Posterior vena cava (tissue), 2 donors: ENCODE measurements at regions not wholly inside any gene's neighbourhood (a gene's known extent, or its start where the extent isn't known, plus 50 kb on each side); places are given as distances from the start of the nearest gene placed in this dataset.
A peak's percentile ranks its signal among the peaks of the same experiment; 100 is the strongest.

Source experiments
- DNase-seq: peaks from one replicate; pipeline ENCODE4 v3.0.0-alpha.2; 2020; ENCODE audit warnings: low spot score
- intact Hi-C, 2 donors: fragments of 100-400 bp; cut with DNase I; formaldehyde crosslinking; loops; one replicate each; pipeline versions ENCODE4 v1.14.1 to v1.14.2; 2022 to 2023
- donor health status: DM: yes; HTN: yes; CAD: no.
- donor health status: DM: yes; HTN: yes; CAD: no.

DNA sequence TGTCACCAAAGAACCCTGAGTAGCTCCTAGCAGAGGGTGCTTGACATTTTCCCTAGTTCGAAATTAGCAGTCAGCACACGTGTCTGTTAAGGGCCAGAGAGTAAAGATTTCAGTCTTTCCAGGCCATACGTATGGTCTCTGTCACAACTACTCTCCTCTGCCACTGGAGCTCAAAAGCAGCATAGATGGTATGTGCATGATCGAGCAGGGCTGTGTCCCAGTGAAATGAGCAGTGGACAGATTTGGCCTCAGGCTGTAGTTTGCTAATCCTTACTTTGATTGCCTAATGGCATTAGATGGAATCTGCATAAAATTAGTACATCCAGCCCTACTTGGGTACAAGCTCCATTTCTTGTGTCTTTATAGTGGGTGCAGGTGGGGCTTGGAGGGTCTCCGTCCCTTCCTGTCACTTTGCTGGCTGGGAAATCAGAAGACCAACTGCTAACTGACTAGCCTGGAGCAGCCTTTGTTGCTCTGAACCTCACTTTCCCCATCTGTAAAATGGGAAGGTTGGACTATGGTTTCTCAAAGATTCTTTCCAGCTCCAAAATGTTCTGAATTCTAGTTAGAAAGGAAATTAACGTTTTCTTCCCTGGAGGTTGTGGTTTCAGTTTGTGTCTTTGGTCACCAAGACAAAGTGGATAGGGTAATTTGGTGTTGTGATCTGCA lies 108.5 kb downstream of the GLI2 start:
- intact Hi-C loops = no loop called here
- DNase-seq = no peak

GRCh38 chr2:120845277-120845676 lies 109.6 kb downstream of the GLI2 start:
- DNase-seq = peak; percentile 91
- intact Hi-C loops = loop anchor here in 1 of 2 donors (5.0 kb wide), 1 partner anchor 938 kb away; no protein-coding TSS in a partner anchor

DNA sequence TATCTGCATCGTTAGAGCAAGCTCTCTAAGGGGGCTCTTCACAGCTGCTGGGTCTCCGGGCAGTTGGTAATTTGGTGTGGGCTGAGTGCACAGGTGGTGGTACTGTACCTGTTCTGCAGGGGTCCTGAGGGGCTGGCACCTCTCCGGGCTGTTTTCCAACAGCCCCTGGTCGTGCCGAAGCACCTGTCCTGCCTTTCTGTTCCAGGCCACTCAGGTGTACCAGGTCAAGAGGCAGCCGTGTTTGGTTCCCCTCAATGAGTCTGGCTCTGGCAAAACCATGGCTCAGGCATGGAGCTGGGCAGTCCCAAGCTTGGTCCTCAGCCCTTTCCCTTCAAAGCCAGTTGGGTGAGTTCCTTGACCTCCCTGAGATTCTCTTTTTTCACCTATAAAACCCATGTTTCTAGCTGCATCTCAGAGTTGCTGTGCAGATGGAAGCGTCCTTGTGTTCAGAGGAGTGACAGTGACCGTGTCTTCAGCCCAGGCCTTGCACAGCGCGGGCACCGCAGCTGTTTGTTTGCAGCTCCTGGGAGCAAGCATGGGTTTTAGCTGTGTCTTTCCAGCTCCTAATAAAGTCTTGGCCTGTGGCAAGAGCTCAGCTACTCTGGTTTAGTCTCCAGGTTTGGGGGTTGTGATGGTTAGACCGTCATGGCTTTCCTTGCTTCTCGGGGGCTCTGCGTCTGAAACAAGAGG lies 110.9 kb downstream of the GLI2 start:
- intact Hi-C loops = loop anchor here in 1 of 2 donors (5.0 kb wide), 1 partner anchor 939 kb away; no protein-coding TSS in a partner anchor
- DNase-seq = peak; percentile 58

DNA sequence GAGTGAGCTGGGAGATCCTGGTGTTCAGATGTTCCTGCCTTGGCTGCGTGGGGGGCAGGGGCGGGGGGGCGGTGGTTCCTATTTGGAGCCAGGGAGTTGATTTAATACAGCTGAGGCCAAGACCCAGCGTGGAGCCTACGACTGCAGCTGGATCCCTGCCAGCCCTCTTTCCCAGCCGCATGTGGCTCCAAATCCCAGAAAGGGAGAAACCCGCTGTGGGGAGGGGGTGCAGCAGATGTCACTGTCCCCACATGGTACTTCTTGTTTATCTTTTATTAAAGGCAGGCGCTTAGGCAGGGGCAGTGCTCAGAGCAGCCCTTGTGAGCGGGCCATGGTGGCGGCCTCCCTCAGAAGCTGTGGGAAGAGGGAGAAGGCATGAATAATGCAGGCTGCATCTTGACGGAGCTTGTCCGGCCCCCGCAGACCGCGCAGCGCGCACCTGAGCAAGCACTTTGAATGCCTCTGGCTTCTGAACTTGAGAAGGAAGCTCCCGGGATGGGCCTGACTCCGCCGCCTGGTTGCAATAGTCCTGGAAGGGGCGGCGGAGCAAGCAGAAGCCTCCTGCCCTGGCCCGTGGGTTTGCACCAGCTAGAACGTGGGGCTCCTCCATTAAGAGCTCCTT lies 112.1 kb downstream of the GLI2 start:
- peak; percentile 80 for DNase-seq
- intact Hi-C loops = loop anchor here in 1 of 2 donors (5.0 kb wide), 1 partner anchor 941 kb away; no protein-coding TSS in a partner anchor

DNA sequence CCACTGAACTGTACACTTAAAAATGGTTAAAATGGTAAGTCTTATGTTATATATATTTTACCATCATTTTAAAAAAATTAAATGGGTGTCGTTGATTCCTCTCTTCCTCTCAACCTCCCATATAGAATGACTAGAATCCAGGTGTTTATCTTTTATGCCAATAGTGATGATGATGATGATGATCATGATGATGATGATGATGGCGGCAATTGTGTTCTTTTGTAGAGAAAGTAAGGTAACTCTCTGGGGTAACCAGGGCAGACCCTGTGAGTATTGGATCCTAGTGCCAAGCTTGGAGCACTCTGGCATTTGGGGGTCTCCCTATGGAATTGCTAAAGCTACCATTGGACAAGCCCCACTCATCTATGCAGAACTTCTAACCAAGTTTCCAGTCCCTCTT lies 113.6 kb downstream of the GLI2 start:
- no peak for DNase-seq
- intact Hi-C loops = loop anchor here in 1 of 2 donors (5.0 kb wide), 1 partner anchor 942 kb away; no protein-coding TSS in a partner anchor

- DNase-seq = no peak
- intact Hi-C loops = no loop called here
These were observed 114.9 kb downstream of the GLI2 start for GRCh38 chr2:120850551-120850950.

GRCh38 chr2:120851116-120851773 lies 115.6 kb downstream of the GLI2 start:
- peak; percentile 78 for DNase-seq
- intact Hi-C loops = no loop called here

DNA sequence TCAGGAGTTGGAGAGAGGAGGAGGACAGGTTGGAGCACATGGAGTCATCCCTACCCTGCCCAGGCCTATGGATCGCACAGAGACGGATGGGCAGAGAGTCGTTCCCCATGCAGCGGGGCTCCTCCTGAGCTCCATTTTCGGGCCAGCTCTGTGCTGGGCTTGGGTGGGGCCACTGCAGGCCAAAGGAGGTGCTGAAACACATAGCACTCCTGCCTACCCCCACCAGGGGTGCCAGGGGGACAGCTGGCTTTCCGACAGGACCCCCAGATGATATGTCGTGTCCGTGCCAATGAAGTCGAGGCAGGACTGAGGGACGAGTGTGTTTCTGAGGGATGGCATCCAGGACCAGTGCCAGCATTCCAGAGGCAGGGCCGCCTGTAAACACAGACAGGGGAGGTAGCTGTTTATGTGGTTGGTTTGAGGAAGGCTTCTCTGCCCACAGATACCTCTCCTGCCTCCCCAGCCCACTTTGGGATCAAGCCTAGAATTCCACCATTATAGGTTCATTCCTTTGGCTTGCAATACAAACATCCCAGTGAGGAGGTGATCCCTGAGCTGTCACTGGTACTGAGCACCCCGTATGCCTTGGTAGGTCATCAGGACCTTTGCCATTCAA lies 116.6 kb downstream of the GLI2 start:
- intact Hi-C loops = no loop called here
- DNase-seq = peak; percentile 78

GRCh38 chr2:120853306-120854013 lies 117.8 kb downstream of the GLI2 start:
- intact Hi-C loops = no loop called here
- peak; percentile 46 for DNase-seq

- intact Hi-C loops = no loop called here
- DNase-seq = peak; percentile 45
These were observed 118.4 kb downstream of the GLI2 start for GRCh38 chr2:120854014-120854620.

GRCh38 chr2:120854766-120855530 lies 119.3 kb downstream of the GLI2 start:
- intact Hi-C loops = no loop called here
- DNase-seq = peak; percentile 54

- intact Hi-C loops = no loop called here
- peak; percentile 73 for DNase-seq
These were observed 120.3 kb downstream of the GLI2 start for GRCh38 chr2:120855855-120856405.

DNA sequence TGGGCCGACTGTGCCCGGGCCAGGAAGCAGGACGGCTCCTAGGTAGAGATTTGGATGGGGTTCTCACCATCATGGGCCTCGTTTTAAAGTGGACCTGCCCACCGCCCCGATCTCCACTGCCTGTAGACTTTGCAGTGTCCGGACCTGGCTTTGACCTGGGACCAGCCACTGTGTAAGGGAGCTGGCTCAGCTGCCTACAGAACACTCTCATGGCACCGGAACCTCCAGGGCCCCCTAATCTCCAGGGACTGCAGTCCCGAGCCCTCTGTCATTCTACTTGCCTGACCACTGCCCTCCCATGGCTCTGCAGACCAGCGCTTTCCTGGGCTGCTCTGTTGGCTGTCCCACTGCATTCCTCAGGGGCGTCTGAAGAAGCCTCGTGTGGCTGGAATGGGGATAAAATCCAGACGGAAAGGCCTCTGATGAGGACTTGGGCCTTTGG lies 120.8 kb downstream of the GLI2 start:
- intact Hi-C loops = no loop called here
- DNase-seq = peak; percentile 79

GRCh38 chr2:120857422-120857821 lies 121.8 kb downstream of the GLI2 start:
- intact Hi-C loops = no loop called here
- no peak for DNase-seq

GRCh38 chr2:120857931-120858330 lies 122.3 kb downstream of the GLI2 start:
- intact Hi-C loops = no loop called here
- DNase-seq = no peak

DNA sequence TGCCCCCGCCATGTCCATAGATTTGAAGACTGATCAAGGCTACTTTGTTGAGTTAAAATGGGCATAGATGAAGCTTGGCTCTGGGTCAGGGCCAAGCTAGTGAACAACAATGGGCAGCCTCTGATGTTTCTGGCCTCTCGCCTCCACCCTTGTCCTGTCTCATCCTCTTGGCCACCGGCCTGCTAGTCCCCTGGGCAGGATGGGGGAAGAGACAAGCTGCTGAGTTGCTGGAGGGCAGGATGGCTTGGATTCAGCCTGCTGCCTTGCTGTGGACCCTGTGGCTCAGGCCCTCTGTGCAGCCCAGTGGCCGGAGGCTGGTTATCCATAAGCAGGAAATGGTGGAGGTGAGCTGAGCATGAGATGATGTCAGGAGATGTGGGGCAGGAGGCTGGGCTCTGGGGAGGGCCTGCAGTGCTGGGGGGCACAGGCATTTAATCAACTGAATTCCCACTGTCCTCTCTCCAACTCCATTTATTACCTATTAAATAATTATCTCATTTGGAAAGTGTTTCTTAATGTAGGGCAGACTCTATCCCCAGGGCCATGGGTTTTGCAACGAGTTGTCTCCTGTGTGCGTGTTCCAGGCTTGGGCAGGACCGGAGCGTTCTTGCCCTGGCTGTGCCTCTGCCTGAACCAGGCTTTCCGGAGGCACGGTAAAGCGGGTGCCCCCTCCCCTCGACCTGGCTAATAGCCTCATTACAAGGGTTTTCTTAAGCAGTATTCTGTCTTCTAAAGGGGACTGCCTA lies 122.9 kb downstream of the GLI2 start:
- intact Hi-C loops = no loop called here
- DNase-seq = peak; percentile 75

DNA sequence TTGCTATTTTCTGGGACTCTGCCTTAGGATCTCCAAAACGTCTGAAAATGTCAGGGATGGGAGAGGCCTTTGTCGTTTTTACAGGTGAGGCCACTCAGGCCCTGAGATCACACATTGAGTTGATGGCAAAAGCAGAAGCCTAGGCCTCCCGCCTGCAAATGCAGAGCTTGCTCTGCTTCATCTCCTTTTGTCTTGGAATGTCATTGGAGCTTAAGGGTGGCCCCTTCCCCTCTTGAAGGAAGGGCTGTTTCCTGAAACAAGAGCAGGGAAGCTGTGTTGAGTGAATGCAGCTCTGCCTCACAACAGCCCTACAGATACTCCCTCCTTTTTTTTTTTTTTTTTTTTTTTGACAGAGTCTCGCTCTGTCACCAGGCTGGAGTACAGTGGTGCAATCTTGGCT lies 123.5 kb downstream of the GLI2 start:
- intact Hi-C loops = no loop called here
- DNase-seq = no peak
